A673 (cell line): ENCODE measurements at regions not wholly inside any gene's neighbourhood (a gene's known extent, or its start where the extent isn't known, plus 50 kb on each side); places are given as distances from the start of the nearest gene placed in this dataset.

Experiments used
- CTCF ChIP-seq: fragments of 300-800, 200-600 bp; sonication (generic); conservative IDR thresholded peaks from 2 replicates; pipeline ENCODE4 v1.5.1; 2017; ENCODE audit warnings: low read depth, mild to moderate bottlenecking, antibody characterized with exemption, low read length, moderate library complexity, mixed read lengths
- EZH2 ChIP-seq: fragments of 200-600 bp; sonication (generic); IDR thresholded peaks from 2 replicates; pipeline ENCODE4 v1.6.1; 2017; ENCODE audit warnings: borderline replicate concordance, low read depth, mild to moderate bottlenecking, mixed read lengths, antibody characterized with exemption, low read length; ENCODE audit not compliant: poor library complexity, severe bottlenecking

DNA sequence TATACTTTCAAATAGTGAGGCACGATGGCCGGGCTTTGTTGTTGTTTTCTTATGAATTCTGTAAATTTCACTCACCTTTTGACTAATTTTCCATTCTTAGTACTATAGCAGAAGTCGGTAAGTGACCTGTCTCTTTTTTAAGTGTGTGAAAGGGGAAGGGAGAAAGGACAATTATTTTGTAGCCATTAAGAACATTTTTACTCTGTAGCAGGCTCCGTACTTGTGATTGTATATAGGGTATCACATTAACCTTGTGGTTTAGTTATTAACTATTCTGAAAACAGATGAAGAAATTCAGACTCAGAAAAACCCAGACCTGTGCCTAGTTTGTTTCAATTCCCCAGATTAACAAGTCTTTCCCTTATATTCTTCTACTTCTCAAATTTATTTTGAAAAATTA lies 78.7 kb downstream of the CASP12 start:
- TF ChIP-seq CTCF (no peak), EZH2 (no peak)
